ENCODE measurements at regions not wholly inside any gene's neighbourhood (a gene's known extent, or its start where the extent isn't known, plus 50 kb on each side); places are given as distances from the start of the nearest gene placed in this dataset.
"Not testable (repeated sequence)": the region's sequence is repeated elsewhere in the genome, so short reads cannot be mapped to it uniquely, and the experiment has no call there.

DNA sequence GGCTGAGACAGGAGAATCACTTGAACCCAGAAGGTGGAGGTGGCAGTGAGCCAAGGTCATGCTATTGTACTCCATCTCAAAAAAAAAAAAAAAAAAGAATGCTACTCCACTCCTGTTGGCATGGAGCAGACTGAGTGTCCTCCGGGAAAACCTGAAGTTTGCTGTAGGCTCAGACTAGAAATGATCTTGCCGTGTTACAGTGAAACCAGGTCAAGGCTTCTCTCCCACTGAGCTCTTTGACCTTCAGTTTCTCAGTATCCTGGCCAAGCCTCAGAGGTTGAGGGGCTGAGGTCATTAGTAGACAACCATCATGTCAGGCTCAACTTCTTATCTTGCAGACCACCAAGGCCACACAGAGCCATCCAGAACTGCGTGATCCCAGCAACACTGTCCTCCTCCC is 348.6 kb upstream of the ZNF32 start:
- Histone ChIP-seq H3K36me3 (ENCODE audit: control insufficient read depth, insufficient read depth, low read length) (no peaks in the 10 kb centered on the region), H3K4me1 (ENCODE audit: control insufficient read depth, insufficient read depth, low read length) (no peaks in the 10 kb centered on the region), H3K27me3 (ENCODE audit: control insufficient read depth, insufficient read depth, low read length) (no peaks in the 10 kb centered on the region), H3K9ac (ENCODE audit: low read length) (no peak overlapping the region), H3K9me3 (ENCODE audit: control insufficient read depth, low read length) (no peaks in the 10 kb centered on the region), H3K4me3 (ENCODE audit: low read length) (no peak overlapping the region)

GRCh38 chr10:43994539-43994938 is 345.9 kb upstream of the ZNF32 start:
- H3K4me1 ChIP-seq (ENCODE audit: control insufficient read depth, insufficient read depth, low read length), result no peaks in the 10 kb centered on the region
- no peaks in the 10 kb centered on the region for H3K9me3 ChIP-seq (ENCODE audit: control insufficient read depth, low read length)
- H3K36me3 ChIP-seq (ENCODE audit: control insufficient read depth, insufficient read depth, low read length), result no peaks in the 10 kb centered on the region
- H3K4me3 ChIP-seq (ENCODE audit: low read length), result no peak overlapping the region
- no peaks in the 10 kb centered on the region for H3K27me3 ChIP-seq (ENCODE audit: control insufficient read depth, insufficient read depth, low read length)
- no peak overlapping the region for H3K9ac ChIP-seq (ENCODE audit: low read length)

DNA sequence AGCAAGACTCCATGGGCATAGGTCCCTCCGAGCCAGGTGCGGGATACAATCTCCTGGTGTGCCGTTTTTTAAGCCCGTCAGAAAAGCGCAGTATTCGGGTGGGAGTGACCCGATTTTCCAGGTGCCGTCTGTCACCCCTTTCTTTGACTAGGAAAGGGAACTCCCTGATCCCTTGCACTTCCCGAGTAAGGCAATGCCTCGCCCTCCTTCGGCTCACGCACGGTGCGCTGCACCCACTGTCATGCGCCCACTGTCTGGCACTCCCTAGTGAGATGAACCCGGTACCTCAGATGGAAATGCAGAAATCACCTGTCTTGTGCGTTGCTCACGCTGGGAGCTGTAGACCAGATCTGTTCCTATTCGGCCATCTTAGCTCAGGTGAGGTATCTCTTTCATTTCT is 344.1 kb upstream of the ZNF32 start:
- H3K4me1 ChIP-seq (ENCODE audit: control insufficient read depth, insufficient read depth, low read length); H3K27me3 ChIP-seq (ENCODE audit: control insufficient read depth, insufficient read depth, low read length); H3K36me3 ChIP-seq (ENCODE audit: control insufficient read depth, insufficient read depth, low read length); H3K9ac ChIP-seq (ENCODE audit: low read length); H3K4me3 ChIP-seq (ENCODE audit: low read length); H3K9me3 ChIP-seq (ENCODE audit: control insufficient read depth, low read length): not testable (repeated sequence)

DNA sequence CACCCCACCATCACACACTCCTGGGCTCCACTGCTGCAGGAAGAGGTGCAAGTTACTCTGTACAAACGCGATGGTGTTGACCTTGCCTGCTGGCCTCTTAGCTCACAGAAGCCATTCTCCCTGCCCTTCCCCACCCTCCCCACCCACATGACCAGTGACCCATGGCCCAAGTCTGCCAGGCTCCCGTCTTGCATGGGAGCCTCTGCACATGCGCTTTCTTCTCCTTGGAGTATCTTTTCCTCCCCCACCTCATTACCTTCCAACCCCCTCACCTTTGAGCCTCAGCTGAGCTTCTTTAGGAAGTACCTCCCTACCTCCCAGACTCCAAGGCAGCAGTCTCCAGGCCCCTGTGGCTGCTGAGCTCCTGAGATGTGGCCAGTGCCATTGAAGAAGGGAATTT is 337.7 kb upstream of the ZNF32 start:
- H3K9me3 ChIP-seq (ENCODE audit: control insufficient read depth, low read length), result no peaks in the 10 kb centered on the region
- H3K9ac ChIP-seq (ENCODE audit: low read length), result no peak overlapping the region
- H3K27me3 ChIP-seq (ENCODE audit: control insufficient read depth, insufficient read depth, low read length), result no peaks in the 10 kb centered on the region
- no peaks in the 10 kb centered on the region for H3K36me3 ChIP-seq (ENCODE audit: control insufficient read depth, insufficient read depth, low read length)
- no peaks in the 10 kb centered on the region for H3K4me1 ChIP-seq (ENCODE audit: control insufficient read depth, insufficient read depth, low read length)
- no peak overlapping the region for H3K4me3 ChIP-seq (ENCODE audit: low read length)

GRCh38 chr10:43985941-43986340 is 337.3 kb upstream of the ZNF32 start:
- no peak overlapping the region for H3K4me3 ChIP-seq (ENCODE audit: low read length)
- H3K36me3 ChIP-seq (ENCODE audit: control insufficient read depth, insufficient read depth, low read length), result no peaks in the 10 kb centered on the region
- H3K27me3 ChIP-seq (ENCODE audit: control insufficient read depth, insufficient read depth, low read length), result no peaks in the 10 kb centered on the region
- no peaks in the 10 kb centered on the region for H3K4me1 ChIP-seq (ENCODE audit: control insufficient read depth, insufficient read depth, low read length)
- H3K9me3 ChIP-seq (ENCODE audit: control insufficient read depth, low read length), result no peaks in the 10 kb centered on the region
- H3K9ac ChIP-seq (ENCODE audit: low read length), result no peak overlapping the region

GRCh38 chr10:43983856-43984271 is 335.2 kb upstream of the ZNF32 start:
- Histone ChIP-seq H3K36me3 (ENCODE audit: control insufficient read depth, insufficient read depth, low read length) (no peaks in the 10 kb centered on the region), H3K27me3 (ENCODE audit: control insufficient read depth, insufficient read depth, low read length) (no peaks in the 10 kb centered on the region), H3K9ac (ENCODE audit: low read length) (no peak overlapping the region), H3K9me3 (ENCODE audit: control insufficient read depth, low read length) (no peaks in the 10 kb centered on the region), H3K4me3 (ENCODE audit: low read length) (no peak overlapping the region), H3K4me1 (ENCODE audit: control insufficient read depth, insufficient read depth, low read length) (no peaks in the 10 kb centered on the region)

DNA sequence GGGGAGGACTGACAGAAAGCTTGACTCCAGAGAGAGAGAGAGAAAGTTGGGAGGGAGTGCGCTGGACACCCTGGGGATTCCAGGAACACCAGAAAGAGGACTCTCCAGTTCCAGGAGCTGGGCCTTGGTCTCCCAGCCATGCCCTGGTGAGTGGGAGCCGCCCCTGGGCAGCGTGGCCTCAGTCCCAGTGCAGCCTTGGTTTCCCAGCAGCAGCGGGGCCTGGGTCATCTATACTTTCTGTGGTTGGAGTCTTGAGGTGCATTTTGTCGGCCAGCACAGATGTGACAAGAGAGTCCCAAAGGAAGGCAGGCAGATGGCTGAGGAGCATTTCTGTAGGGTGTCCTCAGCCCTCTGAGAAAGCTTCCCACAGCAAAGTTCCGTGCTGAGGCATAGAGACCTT is 334.7 kb upstream of the ZNF32 start:
- no peaks in the 10 kb centered on the region for H3K36me3 ChIP-seq (ENCODE audit: control insufficient read depth, insufficient read depth, low read length)
- no peak overlapping the region for H3K9ac ChIP-seq (ENCODE audit: low read length)
- H3K4me1 ChIP-seq (ENCODE audit: control insufficient read depth, insufficient read depth, low read length), result no peaks in the 10 kb centered on the region
- H3K9me3 ChIP-seq (ENCODE audit: control insufficient read depth, low read length), result no peaks in the 10 kb centered on the region
- H3K27me3 ChIP-seq (ENCODE audit: control insufficient read depth, insufficient read depth, low read length), result no peaks in the 10 kb centered on the region
- H3K4me3 ChIP-seq (ENCODE audit: low read length), result no peak overlapping the region

GRCh38 chr10:43982250-43982649 is 333.6 kb upstream of the ZNF32 start:
- Histone ChIP-seq H3K4me3 (ENCODE audit: low read length) (no peak overlapping the region), H3K9me3 (ENCODE audit: control insufficient read depth, low read length) (no peaks in the 10 kb centered on the region), H3K36me3 (ENCODE audit: control insufficient read depth, insufficient read depth, low read length) (no peaks in the 10 kb centered on the region), H3K27me3 (ENCODE audit: control insufficient read depth, insufficient read depth, low read length) (no peaks in the 10 kb centered on the region), H3K4me1 (ENCODE audit: control insufficient read depth, insufficient read depth, low read length) (no peaks in the 10 kb centered on the region), H3K9ac (ENCODE audit: low read length) (no peak overlapping the region)

GRCh38 chr10:43981696-43982095 is 333.0 kb upstream of the ZNF32 start:
- Histone ChIP-seq H3K4me3 (ENCODE audit: low read length) (no peak overlapping the region), H3K4me1 (ENCODE audit: control insufficient read depth, insufficient read depth, low read length) (no peaks in the 10 kb centered on the region), H3K9ac (ENCODE audit: low read length) (no peak overlapping the region), H3K27me3 (ENCODE audit: control insufficient read depth, insufficient read depth, low read length) (no peaks in the 10 kb centered on the region), H3K9me3 (ENCODE audit: control insufficient read depth, low read length) (no peaks in the 10 kb centered on the region), H3K36me3 (ENCODE audit: control insufficient read depth, insufficient read depth, low read length) (no peaks in the 10 kb centered on the region)

- H3K36me3 ChIP-seq (ENCODE audit: control insufficient read depth, insufficient read depth, low read length), result no peaks in the 10 kb centered on the region
- H3K4me3 ChIP-seq (ENCODE audit: low read length), result no peak overlapping the region
- H3K27me3 ChIP-seq (ENCODE audit: control insufficient read depth, insufficient read depth, low read length), result no peaks in the 10 kb centered on the region
- no peaks in the 10 kb centered on the region for H3K9me3 ChIP-seq (ENCODE audit: control insufficient read depth, low read length)
- no peaks in the 10 kb centered on the region for H3K4me1 ChIP-seq (ENCODE audit: control insufficient read depth, insufficient read depth, low read length)
- H3K9ac ChIP-seq (ENCODE audit: low read length), result no peak overlapping the region
Observed at GRCh38 chr10:43981232-43981631, 332.6 kb upstream of the ZNF32 start.

- Histone ChIP-seq H3K27me3 (ENCODE audit: control insufficient read depth, insufficient read depth, low read length) (no peaks in the 10 kb centered on the region), H3K4me1 (ENCODE audit: control insufficient read depth, insufficient read depth, low read length) (no peaks in the 10 kb centered on the region), H3K4me3 (ENCODE audit: low read length) (no peak overlapping the region), H3K9me3 (ENCODE audit: control insufficient read depth, low read length) (no peaks in the 10 kb centered on the region), H3K36me3 (ENCODE audit: control insufficient read depth, insufficient read depth, low read length) (no peaks in the 10 kb centered on the region), H3K9ac (ENCODE audit: low read length) (no peak overlapping the region)
Observed at GRCh38 chr10:43980715-43981114, 332.0 kb upstream of the ZNF32 start.

DNA sequence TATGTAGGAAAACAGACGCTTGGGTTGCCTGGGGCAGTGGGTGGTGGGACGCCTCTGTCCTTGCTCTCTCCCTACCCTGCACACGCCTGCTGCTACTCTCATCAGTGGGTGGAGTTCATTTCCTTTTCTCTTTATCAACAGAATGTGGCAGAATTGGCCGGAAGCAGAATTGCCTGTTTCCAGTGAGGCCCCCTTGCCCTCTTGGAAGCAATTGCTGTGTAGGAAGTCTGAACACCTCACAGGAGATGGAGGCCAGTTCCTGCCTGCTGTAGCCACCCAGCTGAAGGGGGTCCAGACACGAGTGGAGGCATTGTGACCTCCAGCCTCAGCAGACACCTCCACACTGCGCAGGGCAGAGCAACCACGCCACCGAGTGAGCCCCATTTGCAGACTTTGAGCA is 331.6 kb upstream of the ZNF32 start:
- H3K27me3 ChIP-seq (ENCODE audit: control insufficient read depth, insufficient read depth, low read length), result no peaks in the 10 kb centered on the region
- H3K4me1 ChIP-seq (ENCODE audit: control insufficient read depth, insufficient read depth, low read length), result no peaks in the 10 kb centered on the region
- no peak overlapping the region for H3K9ac ChIP-seq (ENCODE audit: low read length)
- no peak overlapping the region for H3K4me3 ChIP-seq (ENCODE audit: low read length)
- H3K36me3 ChIP-seq (ENCODE audit: control insufficient read depth, insufficient read depth, low read length), result no peaks in the 10 kb centered on the region
- no peaks in the 10 kb centered on the region for H3K9me3 ChIP-seq (ENCODE audit: control insufficient read depth, low read length)

DNA sequence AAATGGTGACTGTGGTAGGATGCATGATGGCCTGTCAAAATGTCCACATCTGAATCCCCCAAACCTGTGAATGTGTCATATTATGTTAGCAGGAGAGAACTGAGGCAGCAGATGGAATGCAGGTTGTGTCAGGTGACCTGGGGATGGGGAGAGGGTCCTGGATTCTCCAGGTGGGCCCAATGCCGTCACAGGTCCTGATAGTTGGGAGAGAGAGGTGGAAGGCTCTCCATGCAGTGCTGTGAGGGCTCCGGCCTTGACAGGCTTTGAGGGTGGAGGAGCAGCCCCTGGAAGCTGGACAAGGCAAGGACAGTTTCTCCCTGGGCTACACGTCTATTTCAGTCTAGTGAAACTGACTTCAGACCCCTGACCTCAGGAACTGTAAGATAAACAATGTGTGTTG is 330.9 kb upstream of the ZNF32 start:
- Histone ChIP-seq H3K9me3 (ENCODE audit: control insufficient read depth, low read length) (no peaks in the 10 kb centered on the region), H3K4me1 (ENCODE audit: control insufficient read depth, insufficient read depth, low read length) (no peaks in the 10 kb centered on the region), H3K9ac (ENCODE audit: low read length) (no peak overlapping the region), H3K4me3 (ENCODE audit: low read length) (no peak overlapping the region), H3K27me3 (ENCODE audit: control insufficient read depth, insufficient read depth, low read length) (no peaks in the 10 kb centered on the region), H3K36me3 (ENCODE audit: control insufficient read depth, insufficient read depth, low read length) (no peaks in the 10 kb centered on the region)

Measured in mucosa of stomach (tissue), 1 donor.